Fibroblast of lung (primary cell): ENCODE measurements at regions not wholly inside any gene's neighbourhood (a gene's known extent, or its start where the extent isn't known, plus 50 kb on each side); places are given as distances from the start of the nearest gene placed in this dataset.

ENCODE experiments used
- DNase-seq, 2 donors: peaks; one replicate each; pipeline versions ENCODE4 v3.0.0 to v3.0.0-alpha.2; 2010; ENCODE audit warnings: low read depth in 2 of 2
- H2AFZ ChIP-seq: 2 replicates; pipeline ENCODE4 v1.5.1; 2012; ENCODE audit warnings: low read length, control low read depth, inconsistent platforms
- H3K27ac ChIP-seq: 2 replicates; pipeline ENCODE4 v1.5.1; 2011; ENCODE audit warnings: low read length, control low read depth; ENCODE audit not compliant: insufficient read depth
- H3K27me3 ChIP-seq: 2 replicates; pipeline ENCODE4 v1.5.1; 2011; ENCODE audit warnings: mild to moderate bottlenecking, low read length; ENCODE audit not compliant: control insufficient read depth, insufficient read depth
- H3K36me3 ChIP-seq: 2 replicates; pipeline ENCODE4 v1.5.1; 2011; ENCODE audit warnings: low read length; ENCODE audit not compliant: control insufficient read depth, insufficient read depth
- H3K4me1 ChIP-seq: 2 replicates; pipeline ENCODE4 v1.5.1; 2011; ENCODE audit warnings: low read length; ENCODE audit not compliant: control insufficient read depth, insufficient read depth; ENCODE audit errors: extremely low read depth
- H3K4me2 ChIP-seq: 2 replicates; pipeline ENCODE4 v1.5.1; 2011; ENCODE audit warnings: low read length, control low read depth; ENCODE audit not compliant: insufficient read depth; ENCODE audit errors: extremely low read depth
- H3K4me3 ChIP-seq, 4 experiments: fragments of 200-600 bp in 1 of 4; sonication (generic) in 1 of 4; replicated peaks in 1 of 4; 2 replicates each; pipeline ENCODE4 v1.5.1; 2011 to 2016; ENCODE audit warnings: low read length in 4 of 4, low read depth in 3 of 4, mild to moderate bottlenecking in 3 of 4, control low read depth in 2 of 4, inconsistent platforms in 1 of 4, mixed read lengths in 1 of 4; ENCODE audit not compliant: insufficient read depth in 1 of 4; ENCODE audit errors: control extremely low read depth in 1 of 4
- H3K79me2 ChIP-seq: 2 replicates; pipeline ENCODE4 v1.5.1; 2012; ENCODE audit warnings: mild to moderate bottlenecking, low read length, inconsistent platforms; ENCODE audit not compliant: control insufficient read depth, insufficient read depth
- H3K9ac ChIP-seq: 2 replicates; pipeline ENCODE4 v1.5.1; 2011; ENCODE audit warnings: mild to moderate bottlenecking, low read length, control low read depth; ENCODE audit not compliant: insufficient read depth
- H3K9me3 ChIP-seq: 2 replicates; pipeline ENCODE4 v1.5.1; 2012; ENCODE audit warnings: low read depth, low read length; ENCODE audit not compliant: control insufficient read depth, insufficient read depth
- H4K20me1 ChIP-seq: 2 replicates; pipeline ENCODE4 v1.5.1; 2011; ENCODE audit warnings: low read length; ENCODE audit not compliant: control insufficient read depth, insufficient read depth; ENCODE audit errors: extremely low read depth
- CTCF ChIP-seq, 2 donors: IDR thresholded peaks in 1 of 2; conservative IDR thresholded peaks in 1 of 2; 1 replicate in 1 of 2; 2 replicates in 1 of 2; pipeline ENCODE4 v1.5.1; 2011 to 2012; ENCODE audit warnings: low read length in 2 of 2, control low read depth in 1 of 2, inconsistent platforms in 1 of 2, low read depth in 1 of 2, mild to moderate bottlenecking in 1 of 2
- EZH2 ChIP-seq: IDR thresholded peaks from 2 replicates; pipeline ENCODE4 v1.5.1; 2012; ENCODE audit warnings: low read length, control low read depth, mild to moderate bottlenecking; ENCODE audit errors: missing control alignments

- H3K27ac ChIP-seq, result no peak overlapping the region
- TF ChIP-seq EZH2 (no peak), CTCF (conservative IDR thresholded peaks at IDR 0.05 in 1 of 2, IDR thresholded peaks at IDR 0.05 in 1 of 2; ENCODE audit: low read depth in 1 of 2, low read length in 2 of 2) (no peak)
- DNase-seq, result no peak
- no peaks in the 10 kb centered on the region for H3K9me3 ChIP-seq
- no peak overlapping the region for H3K4me2 ChIP-seq
- H3K4me1 ChIP-seq, result peaks cover 6% of the 10 kb centered on the region
- H3K79me2 ChIP-seq, result no peaks in the 10 kb centered on the region
- no peak overlapping the region for H3K9ac ChIP-seq
- no peak overlapping the region for H2AFZ ChIP-seq
- H3K36me3 ChIP-seq, result no peaks in the 10 kb centered on the region
- H3K27me3 ChIP-seq, result no peaks in the 10 kb centered on the region
- no peak overlapping the region for H3K4me3 ChIP-seq
- H4K20me1 ChIP-seq, result no peaks in the 10 kb centered on the region
Measured at GRCh38 chr1:222991908-222992307, 151.1 kb downstream of the TLR5 start.

DNA sequence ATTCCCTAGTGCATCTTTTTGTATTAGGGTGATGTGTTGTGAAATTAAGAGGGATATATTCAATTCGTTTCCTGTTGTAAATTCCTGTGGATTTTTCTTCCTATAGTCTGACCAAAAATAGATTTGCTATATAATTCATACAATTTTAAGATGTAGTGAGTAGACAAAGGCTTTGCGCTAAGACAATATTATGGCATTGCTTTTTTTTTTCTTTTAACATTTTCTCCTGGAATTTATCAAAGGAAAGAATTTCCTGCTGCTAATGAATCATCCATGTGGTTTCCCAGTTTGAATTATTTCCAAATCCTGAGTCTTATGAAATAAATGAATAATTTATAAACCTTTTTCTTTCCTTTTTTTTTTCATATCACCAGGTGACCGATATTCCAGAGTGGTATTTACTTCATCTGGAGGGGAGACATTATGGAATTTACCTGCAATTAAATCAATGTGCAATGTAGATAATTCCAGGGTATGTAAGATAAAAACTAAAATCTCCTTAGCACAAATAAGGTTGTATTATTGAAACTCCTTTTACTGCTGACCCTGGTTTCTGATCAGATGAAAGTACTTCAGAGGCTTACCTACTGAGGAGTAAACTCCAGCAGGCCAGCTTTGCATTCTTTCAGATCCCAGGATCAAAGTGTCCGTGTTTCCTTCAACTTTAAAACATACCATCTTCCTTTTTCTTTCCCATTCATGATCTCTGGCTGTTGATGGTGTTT is 148.4 kb downstream of the TLR5 start:
- Histone ChIP-seq H3K4me1 (peaks cover 6% of the 10 kb centered on the region), H2AFZ (no peak overlapping the region), H3K79me2 (no peaks in the 10 kb centered on the region), H3K36me3 (no peaks in the 10 kb centered on the region), H3K9ac (no peak overlapping the region), H3K4me2 (peak overlapping the region; percentile 45), H3K27ac (no peak overlapping the region), H4K20me1 (no peaks in the 10 kb centered on the region), H3K27me3 (no peaks in the 10 kb centered on the region), H3K9me3 (no peaks in the 10 kb centered on the region), H3K4me3 (no peak overlapping the region)
- DNase-seq, result peak; percentile 74 to 79
- no peak for TF ChIP-seq CTCF (conservative IDR thresholded peaks at IDR 0.05 in 1 of 2, IDR thresholded peaks at IDR 0.05 in 1 of 2; ENCODE audit: low read depth in 1 of 2, low read length in 2 of 2)
- TF ChIP-seq EZH2, result no peak

DNA sequence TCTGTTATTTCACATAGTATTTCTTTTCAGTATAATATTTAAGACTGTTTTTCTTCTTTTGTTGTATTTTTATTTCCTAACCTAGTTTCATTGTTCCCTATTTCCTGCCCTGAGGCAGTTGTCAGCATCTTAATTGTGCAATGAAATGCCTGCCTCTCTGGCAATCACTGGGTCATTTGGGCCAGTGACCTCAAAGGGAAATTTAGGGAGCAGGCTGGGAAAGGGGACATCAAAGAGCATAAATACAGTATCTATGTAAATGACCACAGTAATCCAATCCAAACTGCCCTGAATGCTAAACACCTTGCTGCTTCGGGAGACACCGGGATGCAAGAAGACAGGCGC is 147.8 kb downstream of the TLR5 start:
- Histone ChIP-seq H3K4me1 (peaks cover 6% of the 10 kb centered on the region), H3K79me2 (no peaks in the 10 kb centered on the region), H3K9ac (no peak overlapping the region), H3K27me3 (no peaks in the 10 kb centered on the region), H2AFZ (no peak overlapping the region), H3K9me3 (no peaks in the 10 kb centered on the region), H3K27ac (no peak overlapping the region), H4K20me1 (no peaks in the 10 kb centered on the region), H3K4me3 (no peak overlapping the region), H3K36me3 (no peaks in the 10 kb centered on the region), H3K4me2 (no peak overlapping the region)
- no peak for DNase-seq
- no peak for TF ChIP-seq EZH2
- TF ChIP-seq CTCF (conservative IDR thresholded peaks at IDR 0.05 in 1 of 2, IDR thresholded peaks at IDR 0.05 in 1 of 2; ENCODE audit: low read depth in 1 of 2, low read length in 2 of 2), result no peak
